ENCODE measurements at regions not wholly inside any gene's neighbourhood (a gene's known extent, or its start where the extent isn't known, plus 50 kb on each side); places are given as distances from the start of the nearest gene placed in this dataset.
A peak's percentile ranks its signal among the peaks of the same experiment; 100 is the strongest.

GRCh38 chr10:105964009-105964408 lies 1200.5 kb downstream of the SORCS1 start:
- H3K9ac ChIP-seq = no peak overlapping the region
- peak overlapping the region in 5 of 11 experiments; percentile 34 to 76 (median 46); a peak in 9 of 22 replicates for H3K4me2 ChIP-seq
- H3K4me3 ChIP-seq = no peak overlapping the region; a peak in 2 of 20 replicates
- TF ChIP-seq Cebpa-rat (IDR thresholded peaks at IDR 0.05) = no peak
- no peaks in the 10 kb centered on the region for H3K27me3 ChIP-seq
- no peaks in the 10 kb centered on the region for H3K9me3 ChIP-seq (replicated peaks in 1 of 11)
- H3K27ac ChIP-seq = peak overlapping the region in 4 of 11 experiments; percentile 31 to 75 (median 47); a peak in 5 of 22 replicates
- H4K20me1 ChIP-seq = no peaks in the 10 kb centered on the region
- H3K36me3 ChIP-seq = no peaks in the 10 kb centered on the region
- H3K4me1 ChIP-seq = peaks cover 0 to 21% (median 2%) of the 10 kb centered on the region in 10 experiments; a peak in 7 of 20 replicates

GRCh38 chr10:105963334-105963884 lies 1201.1 kb downstream of the SORCS1 start:
- Histone ChIP-seq H3K4me1 (peaks cover 0 to 20% (median 2%) of the 10 kb centered on the region in 10 experiments; a peak in 7 of 20 replicates), H3K4me2 (peak overlapping the region in 4 of 11 experiments; percentile 46 to 76 (median 52); a peak in 7 of 22 replicates), H3K36me3 (no peaks in the 10 kb centered on the region), H4K20me1 (no peaks in the 10 kb centered on the region), H3K9ac (no peak overlapping the region), H3K9me3 (replicated peaks in 1 of 11) (no peaks in the 10 kb centered on the region), H3K4me3 (no peak overlapping the region), H3K27ac (peak overlapping the region in 3 of 11 experiments; percentile 1 to 75 (median 57); a peak in 4 of 22 replicates), H3K27me3 (no peaks in the 10 kb centered on the region)
- TF ChIP-seq Cebpa-rat (IDR thresholded peaks at IDR 0.05) = no peak

GRCh38 chr10:105956550-105956949 lies 1208.0 kb downstream of the SORCS1 start:
- Histone ChIP-seq H3K27ac (no peak overlapping the region), H3K36me3 (no peaks in the 10 kb centered on the region), H3K4me1 (peaks cover 0 to 15% (median 7%) of the 10 kb centered on the region in 10 experiments; a peak in 11 of 20 replicates), H3K4me2 (no peak overlapping the region), H3K9ac (no peak overlapping the region), H4K20me1 (no peaks in the 10 kb centered on the region), H3K27me3 (no peaks in the 10 kb centered on the region), H3K4me3 (no peak overlapping the region), H3K9me3 (replicated peaks in 1 of 11) (no peaks in the 10 kb centered on the region)
- TF ChIP-seq Cebpa-rat (IDR thresholded peaks at IDR 0.05) = no peak

GRCh38 chr10:105953861-105954260 lies 1210.6 kb downstream of the SORCS1 start:
- TF ChIP-seq Cebpa-rat (IDR thresholded peaks at IDR 0.05) = no peak
- peaks cover 0 to 15% (median 7%) of the 10 kb centered on the region in 10 experiments; a peak in 11 of 20 replicates for H3K4me1 ChIP-seq

GRCh38 chr10:105953056-105953455 lies 1211.5 kb downstream of the SORCS1 start:
- no peaks in the 10 kb centered on the region for H3K9me3 ChIP-seq (replicated peaks in 1 of 11)
- H3K4me1 ChIP-seq = peaks cover 0 to 15% (median 7%) of the 10 kb centered on the region in 10 experiments; a peak in 11 of 20 replicates
- no peak for TF ChIP-seq Cebpa-rat (IDR thresholded peaks at IDR 0.05)
- H3K27me3 ChIP-seq = no peaks in the 10 kb centered on the region
- H3K4me3 ChIP-seq = no peak overlapping the region
- no peaks in the 10 kb centered on the region for H3K36me3 ChIP-seq
- peak overlapping the region in 3 of 11 experiments; percentile 49 to 79 (median 63); a peak in 3 of 22 replicates for H3K4me2 ChIP-seq
- no peaks in the 10 kb centered on the region for H4K20me1 ChIP-seq
- no peak overlapping the region for H3K9ac ChIP-seq
- no peak overlapping the region for H3K27ac ChIP-seq

More at GRCh38 chr10:105953861-105954260, 1210.6 kb downstream of the SORCS1 start:
- Histone ChIP-seq H3K9me3 (replicated peaks in 1 of 11) (no peaks in the 10 kb centered on the region), H3K9ac (no peak overlapping the region), H3K36me3 (no peaks in the 10 kb centered on the region), H4K20me1 (no peaks in the 10 kb centered on the region), H3K4me2 (no peak overlapping the region), H3K27me3 (no peaks in the 10 kb centered on the region), H3K27ac (no peak overlapping the region), H3K4me3 (no peak overlapping the region)

GRCh38 chr10:105952153-105952552 lies 1212.4 kb downstream of the SORCS1 start:
- Histone ChIP-seq H3K4me1 (peaks cover 0 to 15% (median 7%) of the 10 kb centered on the region in 10 experiments; a peak in 11 of 20 replicates), H4K20me1 (no peaks in the 10 kb centered on the region), H3K9ac (0 out of 22 replicates have a peak overlapping the region, but pooled peaks of 1 of the 11 experiments have one; percentile 14), H3K27me3 (no peaks in the 10 kb centered on the region), H3K4me2 (peak overlapping the region in 9 of 11 experiments; percentile 0 to 79 (median 24); a peak in 12 of 22 replicates), H3K9me3 (replicated peaks in 1 of 11) (no peaks in the 10 kb centered on the region), H3K4me3 (no peak overlapping the region), H3K36me3 (no peaks in the 10 kb centered on the region), H3K27ac (peak overlapping the region in 2 of 11 experiments; percentile 20 to 22; a peak in 2 of 22 replicates)
- TF ChIP-seq Cebpa-rat (IDR thresholded peaks at IDR 0.05) = no peak

GRCh38 chr10:105950410-105950809 lies 1214.1 kb downstream of the SORCS1 start:
- Histone ChIP-seq H3K4me2 (no peak overlapping the region), H3K9me3 (replicated peaks in 1 of 11) (no peaks in the 10 kb centered on the region), H4K20me1 (no peaks in the 10 kb centered on the region), H3K4me3 (no peak overlapping the region), H3K27me3 (no peaks in the 10 kb centered on the region), H3K27ac (no peak overlapping the region), H3K4me1 (peaks cover 0 to 15% (median 7%) of the 10 kb centered on the region in 10 experiments; a peak in 11 of 20 replicates), H3K36me3 (no peaks in the 10 kb centered on the region), H3K9ac (no peak overlapping the region)
- TF ChIP-seq Cebpa-rat (IDR thresholded peaks at IDR 0.05) = no peak

- Histone ChIP-seq H3K4me2 (no peak overlapping the region), H3K36me3 (no peaks in the 10 kb centered on the region), H3K4me1 (peaks cover 0 to 15% (median 7%) of the 10 kb centered on the region in 10 experiments; a peak in 11 of 20 replicates), H3K4me3 (no peak overlapping the region), H3K27ac (no peak overlapping the region), H4K20me1 (no peaks in the 10 kb centered on the region), H3K9ac (no peak overlapping the region), H3K9me3 (replicated peaks in 1 of 11) (no peaks in the 10 kb centered on the region), H3K27me3 (no peaks in the 10 kb centered on the region)
- no peak for TF ChIP-seq Cebpa-rat (IDR thresholded peaks at IDR 0.05)
These were observed 1214.8 kb downstream of the SORCS1 start for GRCh38 chr10:105949721-105950120.

- H3K36me3 ChIP-seq = no peaks in the 10 kb centered on the region
- no peak for TF ChIP-seq Cebpa-rat (IDR thresholded peaks at IDR 0.05)
- peak overlapping the region in 8 of 11 experiments; percentile 8 to 38 (median 16); a peak in 7 of 22 replicates for H3K4me2 ChIP-seq
- peaks cover 0 to 12% (median 8%) of the 10 kb centered on the region in 11 experiments; a peak in 7 of 22 replicates for H3K9me3 ChIP-seq (replicated peaks in 1 of 11)
- no peak overlapping the region for H3K27ac ChIP-seq
- no peaks in the 10 kb centered on the region for H4K20me1 ChIP-seq
- H3K4me3 ChIP-seq = no peak overlapping the region
- H3K9ac ChIP-seq = no peak overlapping the region
- peaks cover 0 to 9% (median 7%) of the 10 kb centered on the region in 10 experiments; a peak in 7 of 20 replicates for H3K4me1 ChIP-seq
- H3K27me3 ChIP-seq = no peaks in the 10 kb centered on the region
These were observed 1239.3 kb downstream of the SORCS1 start for GRCh38 chr10:105925045-105925785.
